ENCODE measurements at regions not wholly inside any gene's neighbourhood (a gene's known extent, or its start where the extent isn't known, plus 50 kb on each side); places are given as distances from the start of the nearest gene placed in this dataset.

GRCh38 chr16:5647051-5647450, 549.5 kb upstream of the EEF2KMT start:
- no peaks in the 10 kb centered on the region for H3K4me1 ChIP-seq
- no peak overlapping the region for H3K4me3 ChIP-seq
- DNase-seq = no peak
- no peaks in the 10 kb centered on the region for H3K36me3 ChIP-seq
- no peaks in the 10 kb centered on the region for H3K27me3 ChIP-seq
- TF ChIP-seq POLR2A (IDR thresholded peaks at IDR 0.05) = no peak
- TF ChIP-seq CTCF (IDR thresholded peaks at IDR 0.05) = no peak
- H3K27ac ChIP-seq = no peak overlapping the region
- no peaks in the 10 kb centered on the region for H3K9me3 ChIP-seq

DNA sequence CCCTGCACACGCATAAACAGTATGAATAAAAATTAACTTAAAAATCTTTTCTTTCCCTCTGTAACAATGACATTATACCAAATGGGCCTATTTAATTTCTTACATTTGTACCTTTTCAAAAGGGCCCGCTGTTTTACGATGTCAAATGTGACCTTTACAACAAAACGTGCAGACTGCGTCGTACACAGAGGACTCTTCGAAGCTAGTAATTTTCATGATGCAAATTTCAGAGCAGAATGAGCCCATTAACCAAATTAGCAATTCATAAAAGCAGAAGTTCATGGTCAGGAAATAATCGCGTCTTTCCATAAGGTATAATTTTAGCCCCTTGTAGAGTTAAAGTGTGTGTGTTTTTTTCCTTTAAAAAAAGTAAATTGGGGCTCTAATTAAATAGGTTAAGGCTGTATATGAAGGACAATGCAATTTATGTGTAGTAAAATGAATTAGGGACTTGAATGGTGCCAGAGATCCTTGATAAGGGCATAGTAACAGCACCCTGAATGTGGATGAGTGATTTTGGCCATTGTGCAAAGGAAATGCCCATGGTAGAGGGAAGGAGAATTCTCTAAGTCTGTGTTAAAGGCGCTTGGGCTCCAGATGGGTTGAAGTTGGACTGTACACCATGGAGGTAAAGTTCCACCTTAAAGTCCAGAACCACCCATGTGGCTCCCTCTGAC, 546.4 kb upstream of the EEF2KMT start:
- no peak overlapping the region for H3K4me3 ChIP-seq
- H3K9me3 ChIP-seq = no peaks in the 10 kb centered on the region
- no peaks in the 10 kb centered on the region for H3K36me3 ChIP-seq
- no peak overlapping the region for H3K27ac ChIP-seq
- no peak for DNase-seq
- H3K27me3 ChIP-seq = no peaks in the 10 kb centered on the region
- no peaks in the 10 kb centered on the region for H3K4me1 ChIP-seq
- TF ChIP-seq CTCF (IDR thresholded peaks at IDR 0.05) (no peak), POLR2A (IDR thresholded peaks at IDR 0.05) (no peak)

- Histone ChIP-seq H3K9me3 (no peaks in the 10 kb centered on the region), H3K4me1 (no peaks in the 10 kb centered on the region), H3K36me3 (no peaks in the 10 kb centered on the region), H3K27me3 (no peaks in the 10 kb centered on the region), H3K27ac (no peak overlapping the region), H3K4me3 (no peak overlapping the region)
- TF ChIP-seq POLR2A (IDR thresholded peaks at IDR 0.05) (no peak), CTCF (IDR thresholded peaks at IDR 0.05) (no peak)
- DNase-seq = no peak
Observed at GRCh38 chr16:5642436-5642835, 544.8 kb upstream of the EEF2KMT start.

DNA sequence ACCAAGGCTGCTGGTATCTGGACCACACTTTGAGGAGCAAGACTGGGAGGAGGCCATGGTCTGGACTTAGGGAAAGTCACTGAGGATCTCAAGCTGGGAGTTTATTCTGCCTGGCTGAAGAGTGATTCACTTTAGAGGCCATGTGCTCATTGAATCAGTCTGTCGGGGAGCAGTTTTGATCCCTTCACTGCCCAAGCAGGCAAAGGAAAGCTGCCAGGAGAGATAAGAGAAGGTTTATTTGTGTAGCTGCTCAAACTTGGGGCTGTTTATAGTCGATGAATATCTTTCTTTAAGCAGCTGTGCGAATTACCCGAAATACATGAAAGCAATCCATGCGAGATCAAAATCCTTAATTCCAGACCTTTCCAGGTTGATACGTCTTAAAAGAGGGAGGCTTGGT, 544.4 kb upstream of the EEF2KMT start:
- H3K27ac ChIP-seq = no peak overlapping the region
- no peaks in the 10 kb centered on the region for H3K36me3 ChIP-seq
- TF ChIP-seq POLR2A (IDR thresholded peaks at IDR 0.05) (no peak), CTCF (IDR thresholded peaks at IDR 0.05) (no peak)
- H3K27me3 ChIP-seq = no peaks in the 10 kb centered on the region
- no peak overlapping the region for H3K4me3 ChIP-seq
- no peak for DNase-seq
- H3K9me3 ChIP-seq = no peaks in the 10 kb centered on the region
- H3K4me1 ChIP-seq = no peaks in the 10 kb centered on the region

DNA sequence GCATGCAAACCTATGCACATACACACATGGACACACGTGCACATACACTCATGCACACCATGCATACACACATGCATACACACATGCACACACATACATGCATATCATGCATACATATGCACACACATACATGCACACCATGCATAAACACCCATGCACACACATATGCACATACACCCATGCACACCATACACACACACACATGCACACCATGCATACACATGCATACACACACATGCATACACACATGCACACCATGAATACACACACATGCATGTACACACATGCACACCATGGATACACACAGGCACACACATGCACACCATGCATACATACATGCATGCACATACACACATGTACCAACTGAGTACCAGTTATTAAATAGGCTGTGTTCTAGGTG, 543.3 kb upstream of the EEF2KMT start:
- Histone ChIP-seq H3K27ac (no peak overlapping the region), H3K9me3 (no peaks in the 10 kb centered on the region), H3K4me1 (no peaks in the 10 kb centered on the region), H3K36me3 (no peaks in the 10 kb centered on the region), H3K4me3 (no peak overlapping the region), H3K27me3 (no peaks in the 10 kb centered on the region)
- no peak for TF ChIP-seq CTCF (IDR thresholded peaks at IDR 0.05)
- no peak for TF ChIP-seq POLR2A (IDR thresholded peaks at IDR 0.05)
- DNase-seq = no peak

DNA sequence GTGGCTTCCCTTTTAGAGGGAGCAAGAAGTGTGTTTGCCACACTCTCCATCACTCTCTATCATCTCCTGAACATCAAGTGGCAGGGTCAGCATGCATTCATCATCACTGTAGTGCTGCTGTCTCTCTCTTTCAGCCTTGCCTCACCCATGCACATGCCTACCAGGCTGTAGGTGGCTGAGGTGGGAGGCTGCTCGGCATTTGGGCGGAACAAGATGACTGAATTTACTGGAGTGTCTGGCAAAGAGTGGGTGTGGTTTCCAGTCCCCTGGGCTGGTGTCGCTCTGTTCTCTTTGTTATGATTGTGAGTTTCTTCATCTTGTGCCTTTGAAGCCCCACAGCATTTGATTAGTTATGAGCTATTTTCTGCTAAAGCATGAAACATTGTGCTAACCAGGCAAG, 541.9 kb upstream of the EEF2KMT start:
- Histone ChIP-seq H3K36me3 (no peaks in the 10 kb centered on the region), H3K4me3 (no peak overlapping the region), H3K4me1 (no peaks in the 10 kb centered on the region), H3K9me3 (no peaks in the 10 kb centered on the region), H3K27me3 (no peaks in the 10 kb centered on the region), H3K27ac (no peak overlapping the region)
- DNase-seq = no peak
- TF ChIP-seq CTCF (IDR thresholded peaks at IDR 0.05) (no peak), POLR2A (IDR thresholded peaks at IDR 0.05) (no peak)
